A673 (cell line): ENCODE measurements at regions not wholly inside any gene's neighbourhood (a gene's known extent, or its start where the extent isn't known, plus 50 kb on each side); places are given as distances from the start of the nearest gene placed in this dataset.

Experiments
- EZH2 ChIP-seq: fragments of 200-600 bp; sonication (generic); IDR thresholded peaks from 2 replicates; pipeline ENCODE4 v1.6.1; 2017; ENCODE audit warnings: borderline replicate concordance, low read depth, mild to moderate bottlenecking, mixed read lengths, antibody characterized with exemption, low read length; ENCODE audit not compliant: poor library complexity, severe bottlenecking
- TF ChIP-seq, protein P1 (sequence below): fragments of 300-800, 200-600 bp; sonication (generic); conservative IDR thresholded peaks from 2 replicates; pipeline ENCODE4 v1.5.1; 2017; ENCODE audit warnings: low read depth, mild to moderate bottlenecking, antibody characterized with exemption, low read length, moderate library complexity, mixed read lengths

GRCh38 chr7:81183326-81183725 is 264.5 kb upstream of the SEMA3C start:
- TF ChIP-seq, protein P1, sequence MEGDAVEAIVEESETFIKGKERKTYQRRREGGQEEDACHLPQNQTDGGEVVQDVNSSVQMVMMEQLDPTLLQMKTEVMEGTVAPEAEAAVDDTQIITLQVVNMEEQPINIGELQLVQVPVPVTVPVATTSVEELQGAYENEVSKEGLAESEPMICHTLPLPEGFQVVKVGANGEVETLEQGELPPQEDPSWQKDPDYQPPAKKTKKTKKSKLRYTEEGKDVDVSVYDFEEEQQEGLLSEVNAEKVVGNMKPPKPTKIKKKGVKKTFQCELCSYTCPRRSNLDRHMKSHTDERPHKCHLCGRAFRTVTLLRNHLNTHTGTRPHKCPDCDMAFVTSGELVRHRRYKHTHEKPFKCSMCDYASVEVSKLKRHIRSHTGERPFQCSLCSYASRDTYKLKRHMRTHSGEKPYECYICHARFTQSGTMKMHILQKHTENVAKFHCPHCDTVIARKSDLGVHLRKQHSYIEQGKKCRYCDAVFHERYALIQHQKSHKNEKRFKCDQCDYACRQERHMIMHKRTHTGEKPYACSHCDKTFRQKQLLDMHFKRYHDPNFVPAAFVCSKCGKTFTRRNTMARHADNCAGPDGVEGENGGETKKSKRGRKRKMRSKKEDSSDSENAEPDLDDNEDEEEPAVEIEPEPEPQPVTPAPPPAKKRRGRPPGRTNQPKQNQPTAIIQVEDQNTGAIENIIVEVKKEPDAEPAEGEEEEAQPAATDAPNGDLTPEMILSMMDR = no peak
- TF ChIP-seq EZH2 = no peak
